ENCODE measurements at regions not wholly inside any gene's neighbourhood (a gene's known extent, or its start where the extent isn't known, plus 50 kb on each side); places are given as distances from the start of the nearest gene placed in this dataset.

GRCh38 chr17:70230850-70231640, 61.7 kb downstream of the KCNJ2 start:
- intact Hi-C loops (cut with DNase I), result no loop called here
- H3K36me3 ChIP-seq, result no peaks in the 10 kb centered on the region
- 81 to 87% (median 82%) methylated on average over 2 of the region's 2 CpGs for WGBS, 3 donors
- no peak overlapping the region for H3K4me3 ChIP-seq
- TF ChIP-seq, protein P1, sequence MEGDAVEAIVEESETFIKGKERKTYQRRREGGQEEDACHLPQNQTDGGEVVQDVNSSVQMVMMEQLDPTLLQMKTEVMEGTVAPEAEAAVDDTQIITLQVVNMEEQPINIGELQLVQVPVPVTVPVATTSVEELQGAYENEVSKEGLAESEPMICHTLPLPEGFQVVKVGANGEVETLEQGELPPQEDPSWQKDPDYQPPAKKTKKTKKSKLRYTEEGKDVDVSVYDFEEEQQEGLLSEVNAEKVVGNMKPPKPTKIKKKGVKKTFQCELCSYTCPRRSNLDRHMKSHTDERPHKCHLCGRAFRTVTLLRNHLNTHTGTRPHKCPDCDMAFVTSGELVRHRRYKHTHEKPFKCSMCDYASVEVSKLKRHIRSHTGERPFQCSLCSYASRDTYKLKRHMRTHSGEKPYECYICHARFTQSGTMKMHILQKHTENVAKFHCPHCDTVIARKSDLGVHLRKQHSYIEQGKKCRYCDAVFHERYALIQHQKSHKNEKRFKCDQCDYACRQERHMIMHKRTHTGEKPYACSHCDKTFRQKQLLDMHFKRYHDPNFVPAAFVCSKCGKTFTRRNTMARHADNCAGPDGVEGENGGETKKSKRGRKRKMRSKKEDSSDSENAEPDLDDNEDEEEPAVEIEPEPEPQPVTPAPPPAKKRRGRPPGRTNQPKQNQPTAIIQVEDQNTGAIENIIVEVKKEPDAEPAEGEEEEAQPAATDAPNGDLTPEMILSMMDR (IDR thresholded peaks at IDR 0.05), result no peak
- TF ChIP-seq POLR2A (IDR thresholded peaks at IDR 0.05) (no peak), EP300 (IDR thresholded peaks at IDR 0.05) (no peak)
- no peak for DNase-seq
- H3K4me1 ChIP-seq (ENCODE audit: insufficient read depth), result no peaks in the 10 kb centered on the region
- H3K27ac ChIP-seq, result no peak overlapping the region
- H3K27me3 ChIP-seq, result no peaks in the 10 kb centered on the region
- H3K9me3 ChIP-seq, result no peaks in the 10 kb centered on the region

- DNase-seq, result no peak
- Histone ChIP-seq H3K27me3 (no peaks in the 10 kb centered on the region), H3K4me3 (no peak overlapping the region), H3K4me1 (ENCODE audit: insufficient read depth) (no peaks in the 10 kb centered on the region), H3K9me3 (no peaks in the 10 kb centered on the region), H3K36me3 (no peaks in the 10 kb centered on the region), H3K27ac (no peak overlapping the region)
- 77 to 85% (median 77%) methylated on average over 2 of the region's 2 CpGs for WGBS, 3 donors
- TF ChIP-seq POLR2A (IDR thresholded peaks at IDR 0.05), result no peak
- TF ChIP-seq, protein P1 (IDR thresholded peaks at IDR 0.05), result no peak
- intact Hi-C loops (cut with DNase I), result no loop called here
Measured at GRCh38 chr17:70232466-70232865, 63.1 kb downstream of the KCNJ2 start.

GRCh38 chr17:70235252-70235651, 65.9 kb downstream of the KCNJ2 start:
- H3K36me3 ChIP-seq, result no peaks in the 10 kb centered on the region
- no peak for DNase-seq
- TF ChIP-seq, protein P1 (IDR thresholded peaks at IDR 0.05), result no peak
- TF ChIP-seq EP300 (IDR thresholded peaks at IDR 0.05) (no peak), POLR2A (IDR thresholded peaks at IDR 0.05) (no peak)

GRCh38 chr17:70238228-70238627, 68.9 kb downstream of the KCNJ2 start:
- Histone ChIP-seq H3K36me3 (no peaks in the 10 kb centered on the region), H3K4me3 (no peak overlapping the region), H3K9me3 (no peaks in the 10 kb centered on the region), H3K27ac (no peak overlapping the region), H3K27me3 (no peaks in the 10 kb centered on the region), H3K4me1 (ENCODE audit: insufficient read depth) (no peaks in the 10 kb centered on the region)
- DNase-seq, result no peak
- 97 to 99% (median 98%) methylated on average over 2 of the region's 2 CpGs for WGBS, 3 donors
- intact Hi-C loops (cut with DNase I), result no loop called here
- no peak for TF ChIP-seq POLR2A (IDR thresholded peaks at IDR 0.05)
- no peak for TF ChIP-seq EP300 (IDR thresholded peaks at IDR 0.05)
- TF ChIP-seq, protein P1 (IDR thresholded peaks at IDR 0.05), result no peak

More at GRCh38 chr17:70235252-70235651, 65.9 kb downstream of the KCNJ2 start:
- Histone ChIP-seq H3K4me1 (ENCODE audit: insufficient read depth) (no peaks in the 10 kb centered on the region), H3K27me3 (no peaks in the 10 kb centered on the region), H3K4me3 (no peak overlapping the region), H3K9me3 (no peaks in the 10 kb centered on the region), H3K27ac (no peak overlapping the region)
- intact Hi-C loops (cut with DNase I), result no loop called here

Data from ovary (tissue), 7 donors.